Spleen (tissue), 7 donors: ENCODE measurements at regions not wholly inside any gene's neighbourhood (a gene's known extent, or its start where the extent isn't known, plus 50 kb on each side); places are given as distances from the start of the nearest gene placed in this dataset.

Experiments
- CTCF ChIP-seq, 11 experiments: fragments of 200-600 bp in 7 of 11; fragments of 450-650 bp in 4 of 11; sonication (generic) in 4 of 11; IDR thresholded peaks in 8 of 11; conservative IDR thresholded peaks in 3 of 11; 1 replicate in 7 of 11; 2 replicates in 4 of 11; pipeline versions ENCODE4 v1.4.0 to v1.8.0; 2016 to 2021; ENCODE audit warnings: antibody characterized with exemption in 11 of 11, inconsistent platforms in 4 of 11, mild to moderate bottlenecking in 1 of 11
- POLR2A ChIP-seq, 3 donors: fragments of 450-650 bp; IDR thresholded peaks; one replicate each; pipeline ENCODE4 v1.5.1; 2017; ENCODE audit warnings: antibody characterized with exemption in 3 of 3, mild to moderate bottlenecking in 1 of 3
- donor health status: DM: no; HTN: no; CAD: no; lungs with moderate emphysema.
- donor health status: DM: no; HTN: no; CAD: no.
- donor health status: DM: no; HTN: no; CAD: no.

DNA sequence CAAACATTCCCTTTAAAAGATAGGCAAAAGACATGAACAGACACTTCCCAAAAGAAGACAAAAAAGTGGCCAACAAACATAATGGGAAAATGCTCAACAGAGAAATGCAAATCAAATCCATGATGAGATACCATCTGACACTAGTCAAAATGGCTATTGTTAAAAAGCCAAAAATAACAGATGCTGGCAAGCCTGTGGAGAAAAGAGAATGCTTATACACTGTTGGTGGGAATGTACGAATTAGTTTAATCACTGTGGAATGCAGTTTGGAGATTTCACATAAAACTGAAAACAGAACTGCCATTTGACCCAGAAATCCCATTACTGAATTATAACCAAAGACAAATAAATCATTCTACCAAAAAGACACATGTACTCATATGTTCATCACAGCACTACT, 58.3 kb upstream of the WDR41 start:
- TF ChIP-seq CTCF (IDR thresholded peaks at IDR 0.05 in 8 of 11, conservative IDR thresholded peaks at IDR 0.05 in 3 of 11): no peak
- TF ChIP-seq POLR2A (IDR thresholded peaks at IDR 0.05): no peak
